Sigmoid colon (tissue), 6 donors: ENCODE measurements at regions not wholly inside any gene's neighbourhood (a gene's known extent, or its start where the extent isn't known, plus 50 kb on each side); places are given as distances from the start of the nearest gene placed in this dataset.

ENCODE experiments used
- DNase-seq: peaks from one replicate; pipeline ENCODE4 v3.0.0-alpha.2; 2019
- H3K27ac ChIP-seq, 4 donors: fragments of 200-600 bp; sonication (generic); one replicate each; pipeline ENCODE4 v1.5.1; 2016 to 2019; ENCODE audit warnings: mild to moderate bottlenecking in 1 of 4
- H3K27me3 ChIP-seq, 3 donors: fragments of 200-600 bp; sonication (generic); one replicate each; pipeline ENCODE4 v1.5.1; 2019; ENCODE audit warnings: mild to moderate bottlenecking in 1 of 3
- H3K36me3 ChIP-seq, 4 donors: fragments of 200-600 bp; sonication (generic); one replicate each; pipeline ENCODE4 v1.5.1; 2016 to 2019
- H3K4me1 ChIP-seq, 4 donors: fragments of 200-600 bp; sonication (generic); one replicate each; pipeline ENCODE4 v1.5.1; 2017 to 2019
- H3K4me3 ChIP-seq, 4 donors: fragments of 200-600 bp; sonication (generic); one replicate each; pipeline ENCODE4 v1.5.1; 2017 to 2019; ENCODE audit warnings: mild to moderate bottlenecking in 2 of 4, moderate library complexity in 1 of 4
- H3K9me3 ChIP-seq, 4 donors: fragments of 200-600 bp in 3 of 4; sonication (generic) in 3 of 4; one replicate each; pipeline versions ENCODE4 v1.5.1 to v1.6.1; 2013 to 2019
- EP300 ChIP-seq, 4 donors: sonication (generic); formaldehyde crosslinking; IDR thresholded peaks; one replicate each; pipeline ENCODE4 v1.6.1; 2017; ENCODE audit warnings: antibody characterized with exemption in 4 of 4
- POLR2A ChIP-seq, 2 donors: fragments of 450-650 bp; IDR thresholded peaks; one replicate each; pipeline ENCODE4 v1.6.1; 2016; ENCODE audit warnings: antibody characterized with exemption in 2 of 2, mild to moderate bottlenecking in 2 of 2, moderate library complexity in 2 of 2
- POLR2AphosphoS5 ChIP-seq, 4 donors: sonication (generic); formaldehyde crosslinking; IDR thresholded peaks; one replicate each; pipeline ENCODE4 v1.6.1; 2017; ENCODE audit warnings: antibody characterized with exemption in 4 of 4
- WGBS, 2 donors: extraction: QIAGEN DNeasy Blood & Tissue Kit; methylation state at CpG; one replicate each; pipeline ENCODE4 v1.1.7; 2013; 5-methylcytosine and 5-hydroxymethylcytosine counted together
- intact Hi-C: fragments of 100-400 bp; cut with DNase I; formaldehyde crosslinking; loops from one replicate; pipeline ENCODE4 v1.15.1; 2023
- TF ChIP-seq, protein P1 (sequence below), 4 experiments: fragments of 450-650 bp in 3 of 4; fragments of 200-600 bp in 1 of 4; IDR thresholded peaks; one replicate each; pipeline ENCODE4 v1.5.1; 2016 to 2019; ENCODE audit warnings: antibody characterized with exemption in 4 of 4, mild to moderate bottlenecking in 3 of 4, moderate library complexity in 2 of 4
- donor health status: healthy with polysubstance abuse.
- donor health status: healthy.

DNA sequence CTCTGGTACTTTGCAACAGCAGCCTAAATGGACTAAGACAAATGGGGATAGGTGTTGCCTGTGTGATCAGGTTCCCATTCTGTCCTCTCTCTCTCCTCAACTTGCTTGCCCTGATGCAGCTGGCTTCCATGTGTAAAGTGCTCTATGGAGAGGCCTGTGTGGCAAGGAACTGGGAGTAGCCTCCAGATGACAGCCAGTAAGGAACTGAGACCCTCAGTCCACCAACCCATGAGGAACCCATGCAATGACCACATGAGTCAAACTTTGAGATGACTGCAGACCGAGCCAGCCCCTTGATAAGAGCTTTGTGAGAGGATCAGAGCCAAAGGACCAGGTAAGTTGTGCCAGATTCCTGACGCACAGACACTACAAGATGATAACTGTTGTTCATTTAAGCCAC is 74.6 kb upstream of the ADPGK start:
- no peak for DNase-seq
- intact Hi-C loops = no loop called here
- Histone ChIP-seq H3K27ac (no peak overlapping the region), H3K27me3 (no peaks in the 10 kb centered on the region), H3K4me1 (no peaks in the 10 kb centered on the region), H3K9me3 (no peaks in the 10 kb centered on the region), H3K36me3 (no peaks in the 10 kb centered on the region), H3K4me3 (no peak overlapping the region)
- WGBS, 2 donors = 83 to 95% methylated on average over 2 of the region's 2 CpGs
- TF ChIP-seq POLR2A (IDR thresholded peaks at IDR 0.05) (no peak), POLR2AphosphoS5 (IDR thresholded peaks at IDR 0.05) (no peak), EP300 (IDR thresholded peaks at IDR 0.05) (no peak)
- TF ChIP-seq, protein P1, sequence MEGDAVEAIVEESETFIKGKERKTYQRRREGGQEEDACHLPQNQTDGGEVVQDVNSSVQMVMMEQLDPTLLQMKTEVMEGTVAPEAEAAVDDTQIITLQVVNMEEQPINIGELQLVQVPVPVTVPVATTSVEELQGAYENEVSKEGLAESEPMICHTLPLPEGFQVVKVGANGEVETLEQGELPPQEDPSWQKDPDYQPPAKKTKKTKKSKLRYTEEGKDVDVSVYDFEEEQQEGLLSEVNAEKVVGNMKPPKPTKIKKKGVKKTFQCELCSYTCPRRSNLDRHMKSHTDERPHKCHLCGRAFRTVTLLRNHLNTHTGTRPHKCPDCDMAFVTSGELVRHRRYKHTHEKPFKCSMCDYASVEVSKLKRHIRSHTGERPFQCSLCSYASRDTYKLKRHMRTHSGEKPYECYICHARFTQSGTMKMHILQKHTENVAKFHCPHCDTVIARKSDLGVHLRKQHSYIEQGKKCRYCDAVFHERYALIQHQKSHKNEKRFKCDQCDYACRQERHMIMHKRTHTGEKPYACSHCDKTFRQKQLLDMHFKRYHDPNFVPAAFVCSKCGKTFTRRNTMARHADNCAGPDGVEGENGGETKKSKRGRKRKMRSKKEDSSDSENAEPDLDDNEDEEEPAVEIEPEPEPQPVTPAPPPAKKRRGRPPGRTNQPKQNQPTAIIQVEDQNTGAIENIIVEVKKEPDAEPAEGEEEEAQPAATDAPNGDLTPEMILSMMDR (IDR thresholded peaks at IDR 0.05) = no peak

DNA sequence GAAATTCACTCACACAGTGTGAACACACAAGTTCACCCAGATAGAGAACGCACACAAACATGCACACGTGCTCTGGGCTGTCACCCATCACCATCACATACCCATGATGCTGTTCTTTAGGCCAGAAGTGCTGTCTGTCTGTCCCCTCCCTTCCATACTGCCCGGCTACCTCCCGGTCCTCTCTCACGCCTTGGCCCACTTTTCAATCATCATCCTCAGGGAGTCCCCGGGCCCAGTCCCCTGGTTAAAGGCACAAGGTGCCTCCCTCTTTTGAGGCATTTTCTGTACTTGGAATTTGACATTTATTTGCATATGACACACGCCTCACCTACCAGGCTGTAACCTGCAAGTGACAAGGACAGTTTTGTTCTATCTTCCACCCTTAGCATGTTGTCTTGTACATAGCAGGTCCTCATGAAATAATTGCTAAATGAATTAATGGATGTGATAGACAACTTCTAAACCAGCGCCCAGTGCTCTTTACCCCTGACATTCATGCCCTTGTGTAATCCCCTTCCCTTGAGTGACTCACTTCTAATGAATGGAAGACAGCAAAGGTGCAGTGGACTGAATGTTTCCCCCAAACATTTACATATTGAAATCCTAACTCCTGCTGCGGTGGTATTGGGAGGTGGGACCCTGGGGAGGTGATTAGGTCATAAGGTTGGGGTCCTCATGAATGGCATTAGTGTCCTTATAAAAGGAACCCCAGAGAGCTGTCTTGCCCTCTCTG is 73.9 kb upstream of the ADPGK start:
- no peak overlapping the region for H3K27ac ChIP-seq
- 69 to 82% methylated on average over 9 of the region's 9 CpGs for WGBS, 2 donors

DNA sequence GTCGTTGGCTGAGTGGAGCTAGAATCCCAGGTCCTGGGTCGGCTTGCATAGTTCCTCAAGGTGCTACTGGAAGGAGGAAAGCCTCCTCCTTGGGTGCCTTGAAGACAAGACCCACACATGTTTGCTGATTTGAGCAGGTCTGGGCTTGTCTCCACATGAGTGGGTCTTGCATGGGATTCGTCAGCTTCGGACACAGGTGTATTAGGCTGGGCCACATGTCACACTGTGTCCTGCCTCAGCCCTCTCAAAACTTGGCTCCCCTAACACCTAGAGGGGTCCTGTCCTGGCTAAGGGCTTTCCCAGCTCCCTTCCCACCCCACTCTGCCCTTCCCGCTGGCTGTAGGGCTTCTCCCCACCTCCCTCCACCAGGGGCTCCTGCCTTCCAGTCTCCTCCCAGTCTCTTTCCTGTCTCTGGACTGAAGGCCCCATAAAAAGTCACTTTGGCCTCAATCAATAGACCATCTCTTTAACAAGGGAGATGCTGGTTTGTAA is 73.0 kb upstream of the ADPGK start:
- 86 to 92% methylated on average over 5 of the region's 5 CpGs for WGBS, 2 donors

More for the DNA sequence above, 73.9 kb upstream of the ADPGK start:
- DNase-seq = no peak
- no peak for TF ChIP-seq POLR2AphosphoS5 (IDR thresholded peaks at IDR 0.05)
- TF ChIP-seq, protein P1 (IDR thresholded peaks at IDR 0.05) = no peak
- TF ChIP-seq POLR2A (IDR thresholded peaks at IDR 0.05) = no peak
- TF ChIP-seq EP300 (IDR thresholded peaks at IDR 0.05) = no peak
- H3K4me1 ChIP-seq = peaks cover 0 to 4% (median 0%) of the 10 kb centered on the region in 4 donors
- intact Hi-C loops = no loop called here
- H3K36me3 ChIP-seq = no peaks in the 10 kb centered on the region
- no peaks in the 10 kb centered on the region for H3K9me3 ChIP-seq
- H3K27me3 ChIP-seq = no peaks in the 10 kb centered on the region
- no peak overlapping the region for H3K4me3 ChIP-seq

DNA sequence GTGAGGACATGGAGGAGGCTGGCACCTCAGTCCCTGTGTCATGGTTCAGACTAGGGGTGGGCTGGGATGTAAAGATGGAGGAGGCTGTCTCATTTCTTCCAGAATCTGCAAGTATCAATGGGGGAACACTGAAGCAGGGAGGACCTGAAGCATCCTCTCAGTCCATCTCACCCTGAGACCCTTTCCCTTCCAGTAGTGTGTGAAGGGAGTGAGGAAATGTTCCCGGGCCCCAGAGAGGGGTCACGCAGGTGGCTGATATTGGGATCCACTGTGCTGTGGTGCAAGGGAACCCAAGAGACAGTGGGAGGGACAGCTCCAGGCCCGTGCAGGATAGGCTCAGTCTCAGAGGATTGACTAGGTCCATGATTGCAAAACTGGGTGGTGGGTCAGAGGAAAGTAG is 72.2 kb upstream of the ADPGK start:
- Histone ChIP-seq H3K4me3 (no peak overlapping the region), H3K36me3 (no peaks in the 10 kb centered on the region), H3K27ac (no peak overlapping the region), H3K4me1 (peaks cover 0 to 11% (median 0%) of the 10 kb centered on the region in 4 donors), H3K9me3 (no peaks in the 10 kb centered on the region), H3K27me3 (no peaks in the 10 kb centered on the region)
- TF ChIP-seq POLR2AphosphoS5 (IDR thresholded peaks at IDR 0.05) (no peak), POLR2A (IDR thresholded peaks at IDR 0.05) (no peak), EP300 (IDR thresholded peaks at IDR 0.05) (no peak)
- TF ChIP-seq, protein P1 (IDR thresholded peaks at IDR 0.05) = no peak
- DNase-seq = no peak
- 75 to 93% methylated on average over 3 of the region's 3 CpGs for WGBS, 2 donors
- intact Hi-C loops = no loop called here

More for the DNA sequence above, 73.0 kb upstream of the ADPGK start:
- no peaks in the 10 kb centered on the region for H3K9me3 ChIP-seq
- no peaks in the 10 kb centered on the region for H3K27me3 ChIP-seq
- TF ChIP-seq EP300 (IDR thresholded peaks at IDR 0.05) = no peak
- no peak for TF ChIP-seq POLR2A (IDR thresholded peaks at IDR 0.05)
- TF ChIP-seq, protein P1 (IDR thresholded peaks at IDR 0.05) = no peak
- no peak for TF ChIP-seq POLR2AphosphoS5 (IDR thresholded peaks at IDR 0.05)
- no peak overlapping the region for H3K4me3 ChIP-seq
- intact Hi-C loops = no loop called here
- peaks cover 0 to 11% (median 0%) of the 10 kb centered on the region in 4 donors for H3K4me1 ChIP-seq
- H3K36me3 ChIP-seq = no peaks in the 10 kb centered on the region
- no peak overlapping the region for H3K27ac ChIP-seq
- DNase-seq = no peak
